OCI-LY7 (cell line): ENCODE measurements at regions not wholly inside any gene's neighbourhood (a gene's known extent, or its start where the extent isn't known, plus 50 kb on each side); places are given as distances from the start of the nearest gene placed in this dataset.

ENCODE experiments used
- CTCF ChIP-seq: fragments of 200-600 bp; sonication (generic); conservative IDR thresholded peaks from 2 replicates; pipeline ENCODE4 v1.5.1; 2014; ENCODE audit warnings: mild to moderate bottlenecking, antibody characterized with exemption, low read length, moderate library complexity, mixed read lengths
- EZH2phosphoT487 ChIP-seq: fragments of 200-600 bp; sonication (generic); IDR thresholded peaks from 2 replicates; pipeline ENCODE4 v1.6.1; 2018; ENCODE audit warnings: low read depth, borderline replicate concordance, mild to moderate bottlenecking, mixed run types, antibody characterized with exemption, low read length, moderate library complexity, mixed read lengths

GRCh38 chr2:180924063-180924462 lies 56.3 kb upstream of the UBE2E3 start:
- TF ChIP-seq CTCF: no peak
- TF ChIP-seq EZH2phosphoT487: no peak
